ENCODE measurements at regions not wholly inside any gene's neighbourhood (a gene's known extent, or its start where the extent isn't known, plus 50 kb on each side); places are given as distances from the start of the nearest gene placed in this dataset.

GRCh38 chr12:61863811-61864210 is 396.4 kb upstream of the USP15 start:
- Histone ChIP-seq H3K4me1 (replicated peaks in 1 of 2) (no peaks in the 10 kb centered on the region), H3K27me3 (no peaks in the 10 kb centered on the region), H3K4me3 (no peak overlapping the region), H3K9me3 (replicated peaks in 1 of 3) (no peaks in the 10 kb centered on the region), H3K27ac (no peak overlapping the region), H3K36me3 (replicated peaks in 1 of 2) (no peaks in the 10 kb centered on the region)
- TF ChIP-seq POLR2A (IDR thresholded peaks at IDR 0.05) (no peak), CTCF (IDR thresholded peaks at IDR 0.05) (no peak)
- peak in 1 of 7 donors; percentile 12 for DNase-seq
- intact Hi-C loops (cut with DNase I) = no loop called here
- 55 to 82% (median 65%) methylated on average over 6 of the region's 6 CpGs for WGBS, 4 donors

- Histone ChIP-seq H3K4me3 (no peak overlapping the region), H3K36me3 (replicated peaks in 1 of 2) (no peaks in the 10 kb centered on the region), H3K4me1 (replicated peaks in 1 of 2) (no peaks in the 10 kb centered on the region), H3K27ac (no peak overlapping the region), H3K27me3 (no peaks in the 10 kb centered on the region), H3K9me3 (replicated peaks in 1 of 3) (no peaks in the 10 kb centered on the region)
- intact Hi-C loops (cut with DNase I) = no loop called here
- WGBS, 4 donors = 93 to 96% (median 95%) methylated on average over 2 of the region's 2 CpGs
- no peak for DNase-seq
- TF ChIP-seq POLR2A (IDR thresholded peaks at IDR 0.05) = no peak
- TF ChIP-seq CTCF (IDR thresholded peaks at IDR 0.05) = no peak
These were observed 390.4 kb upstream of the USP15 start for GRCh38 chr12:61869796-61870195.

- Histone ChIP-seq H3K36me3 (replicated peaks in 1 of 2) (no peaks in the 10 kb centered on the region), H3K27ac (no peak overlapping the region), H3K4me1 (replicated peaks in 1 of 2) (no peaks in the 10 kb centered on the region), H3K27me3 (no peaks in the 10 kb centered on the region), H3K9me3 (replicated peaks in 1 of 3) (no peaks in the 10 kb centered on the region), H3K4me3 (no peak overlapping the region)
- intact Hi-C loops (cut with DNase I) = no loop called here
- no peak for TF ChIP-seq CTCF (IDR thresholded peaks at IDR 0.05)
- TF ChIP-seq POLR2A (IDR thresholded peaks at IDR 0.05) = no peak
- WGBS, 4 donors = 58 to 72% (median 68%) methylated on average over 3 of the region's 3 CpGs
- DNase-seq = peak in 1 of 7 donors; percentile 8
These were observed 389.3 kb upstream of the USP15 start for GRCh38 chr12:61870658-61871484.

- H3K27me3 ChIP-seq = no peaks in the 10 kb centered on the region
- intact Hi-C loops (cut with DNase I) = no loop called here
- H3K4me1 ChIP-seq (replicated peaks in 1 of 2) = no peaks in the 10 kb centered on the region
- DNase-seq = no peak
- H3K36me3 ChIP-seq (replicated peaks in 1 of 2) = no peaks in the 10 kb centered on the region
- H3K9me3 ChIP-seq (replicated peaks in 1 of 3) = no peaks in the 10 kb centered on the region
- no peak overlapping the region for H3K4me3 ChIP-seq
- WGBS, 4 donors = 71 to 77% (median 74%) methylated on average over 5 of the region's 5 CpGs
- no peak for TF ChIP-seq CTCF (IDR thresholded peaks at IDR 0.05)
- H3K27ac ChIP-seq = no peak overlapping the region
These were observed 388.8 kb upstream of the USP15 start for GRCh38 chr12:61871485-61871810.

Measured in adrenal gland (tissue), 9 donors.